Body of pancreas (tissue), 4 donors: ENCODE measurements at regions not wholly inside any gene's neighbourhood (a gene's known extent, or its start where the extent isn't known, plus 50 kb on each side); places are given as distances from the start of the nearest gene placed in this dataset.

Experiments used
- POLR2A ChIP-seq, 3 donors: fragments of 450-650 bp; IDR thresholded peaks; one replicate each; pipeline ENCODE4 v1.6.1; 2016; ENCODE audit warnings: antibody characterized with exemption in 3 of 3, mild to moderate bottlenecking in 2 of 3
- TF ChIP-seq, protein P1 (sequence below), 7 experiments: fragments of 450-650 bp in 4 of 7; fragments of 200-600 bp in 3 of 7; sonication (generic) in 3 of 7; IDR thresholded peaks; one replicate each; pipeline ENCODE4 v1.5.1; 2016 to 2019; ENCODE audit warnings: antibody characterized with exemption in 7 of 7

DNA sequence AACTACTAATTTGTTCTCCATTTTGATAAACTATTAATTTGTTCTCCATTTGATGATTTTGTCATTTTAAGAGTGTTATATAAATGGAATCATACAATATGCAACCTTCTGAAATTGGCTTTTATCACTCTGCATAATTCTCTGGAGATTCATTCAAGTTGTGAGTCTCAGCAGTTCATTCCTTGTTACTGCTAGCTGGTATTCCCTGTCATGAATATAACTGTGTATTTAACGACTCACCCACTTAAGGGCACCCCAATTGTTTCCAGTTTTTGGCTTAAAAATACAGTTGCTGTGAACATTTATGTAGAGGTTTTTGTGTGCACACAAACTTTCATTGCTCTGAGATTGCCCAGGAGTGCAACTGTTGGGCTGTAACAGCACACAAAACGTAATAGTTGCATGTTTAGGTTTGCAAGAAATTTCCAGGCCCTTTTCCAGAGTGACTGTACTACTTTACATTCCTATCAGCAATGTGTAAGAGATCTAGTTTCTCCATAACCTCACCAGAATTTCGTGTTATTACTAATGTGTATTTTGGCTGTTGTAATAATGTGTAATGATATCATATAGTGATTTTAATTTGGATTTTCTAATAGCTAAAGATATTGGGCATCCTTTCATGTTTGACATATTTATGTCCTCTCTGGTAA, 153.2 kb upstream of the ADCY1 start:
- TF ChIP-seq, protein P1, sequence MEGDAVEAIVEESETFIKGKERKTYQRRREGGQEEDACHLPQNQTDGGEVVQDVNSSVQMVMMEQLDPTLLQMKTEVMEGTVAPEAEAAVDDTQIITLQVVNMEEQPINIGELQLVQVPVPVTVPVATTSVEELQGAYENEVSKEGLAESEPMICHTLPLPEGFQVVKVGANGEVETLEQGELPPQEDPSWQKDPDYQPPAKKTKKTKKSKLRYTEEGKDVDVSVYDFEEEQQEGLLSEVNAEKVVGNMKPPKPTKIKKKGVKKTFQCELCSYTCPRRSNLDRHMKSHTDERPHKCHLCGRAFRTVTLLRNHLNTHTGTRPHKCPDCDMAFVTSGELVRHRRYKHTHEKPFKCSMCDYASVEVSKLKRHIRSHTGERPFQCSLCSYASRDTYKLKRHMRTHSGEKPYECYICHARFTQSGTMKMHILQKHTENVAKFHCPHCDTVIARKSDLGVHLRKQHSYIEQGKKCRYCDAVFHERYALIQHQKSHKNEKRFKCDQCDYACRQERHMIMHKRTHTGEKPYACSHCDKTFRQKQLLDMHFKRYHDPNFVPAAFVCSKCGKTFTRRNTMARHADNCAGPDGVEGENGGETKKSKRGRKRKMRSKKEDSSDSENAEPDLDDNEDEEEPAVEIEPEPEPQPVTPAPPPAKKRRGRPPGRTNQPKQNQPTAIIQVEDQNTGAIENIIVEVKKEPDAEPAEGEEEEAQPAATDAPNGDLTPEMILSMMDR (IDR thresholded peaks at IDR 0.05), result no peak
- TF ChIP-seq POLR2A (IDR thresholded peaks at IDR 0.05), result no peak
